Choroid plexus epithelial cell (primary cell): ENCODE measurements at regions not wholly inside any gene's neighbourhood (a gene's known extent, or its start where the extent isn't known, plus 50 kb on each side); places are given as distances from the start of the nearest gene placed in this dataset.

ENCODE experiments used
- DNase-seq: peaks from one replicate; pipeline ENCODE4 v3.0.0-alpha.2; 2010; ENCODE audit warnings: low read depth
- H3K4me3 ChIP-seq: 2 replicates; pipeline ENCODE4 v1.5.1; 2011; ENCODE audit warnings: low read depth, mild to moderate bottlenecking, control low read depth, low read length, moderate library complexity
- TF ChIP-seq, protein P1 (sequence below): conservative IDR thresholded peaks from 2 replicates; pipeline ENCODE4 v1.5.1; 2011; ENCODE audit warnings: low read depth, mild to moderate bottlenecking, control low read depth, inconsistent platforms, low read length, moderate library complexity

DNA sequence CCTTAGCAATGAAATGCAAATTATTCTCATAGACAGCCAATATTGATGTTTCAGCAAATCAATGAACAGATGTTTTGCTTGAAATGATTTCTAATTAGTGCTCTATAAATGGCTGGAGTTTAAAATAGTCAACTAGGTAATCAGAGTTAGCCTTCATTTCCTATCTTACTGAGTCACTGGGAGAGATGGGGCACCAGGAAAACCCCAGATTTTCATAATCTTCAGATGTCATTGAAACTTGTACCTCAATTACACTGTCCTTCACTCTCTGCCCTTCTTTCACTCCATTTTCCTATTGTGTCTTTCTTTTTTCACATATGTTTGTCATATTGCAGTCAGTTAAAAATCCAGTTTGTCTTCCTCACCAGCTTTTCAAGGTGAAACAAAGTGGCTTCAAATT lies 92.7 kb downstream of the C12orf75 start:
- no peak for DNase-seq
- no peak overlapping the region for H3K4me3 ChIP-seq
- TF ChIP-seq, protein P1, sequence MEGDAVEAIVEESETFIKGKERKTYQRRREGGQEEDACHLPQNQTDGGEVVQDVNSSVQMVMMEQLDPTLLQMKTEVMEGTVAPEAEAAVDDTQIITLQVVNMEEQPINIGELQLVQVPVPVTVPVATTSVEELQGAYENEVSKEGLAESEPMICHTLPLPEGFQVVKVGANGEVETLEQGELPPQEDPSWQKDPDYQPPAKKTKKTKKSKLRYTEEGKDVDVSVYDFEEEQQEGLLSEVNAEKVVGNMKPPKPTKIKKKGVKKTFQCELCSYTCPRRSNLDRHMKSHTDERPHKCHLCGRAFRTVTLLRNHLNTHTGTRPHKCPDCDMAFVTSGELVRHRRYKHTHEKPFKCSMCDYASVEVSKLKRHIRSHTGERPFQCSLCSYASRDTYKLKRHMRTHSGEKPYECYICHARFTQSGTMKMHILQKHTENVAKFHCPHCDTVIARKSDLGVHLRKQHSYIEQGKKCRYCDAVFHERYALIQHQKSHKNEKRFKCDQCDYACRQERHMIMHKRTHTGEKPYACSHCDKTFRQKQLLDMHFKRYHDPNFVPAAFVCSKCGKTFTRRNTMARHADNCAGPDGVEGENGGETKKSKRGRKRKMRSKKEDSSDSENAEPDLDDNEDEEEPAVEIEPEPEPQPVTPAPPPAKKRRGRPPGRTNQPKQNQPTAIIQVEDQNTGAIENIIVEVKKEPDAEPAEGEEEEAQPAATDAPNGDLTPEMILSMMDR, result no peak

DNA sequence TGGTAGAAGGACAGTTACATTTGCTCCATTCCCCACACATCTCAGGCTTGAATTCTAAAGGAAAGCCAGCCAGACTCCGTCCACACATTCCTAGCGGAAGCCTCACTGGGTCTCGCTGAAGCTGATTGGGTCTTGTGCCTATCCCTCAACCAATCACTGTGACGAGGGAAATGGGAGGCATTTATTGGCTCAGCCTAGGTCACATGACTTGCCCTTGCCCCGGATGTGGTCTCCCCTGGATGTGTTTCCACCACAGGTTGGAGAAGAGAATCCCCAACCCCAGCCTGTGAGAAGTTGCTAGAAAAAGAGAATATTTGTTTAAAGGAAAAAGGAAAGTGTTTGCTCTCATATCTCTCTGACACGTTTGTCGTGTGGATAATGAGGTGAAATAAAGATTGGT lies 93.4 kb downstream of the C12orf75 start:
- DNase-seq, result no peak
- TF ChIP-seq, protein P1, result no peak
- no peak overlapping the region for H3K4me3 ChIP-seq

DNA sequence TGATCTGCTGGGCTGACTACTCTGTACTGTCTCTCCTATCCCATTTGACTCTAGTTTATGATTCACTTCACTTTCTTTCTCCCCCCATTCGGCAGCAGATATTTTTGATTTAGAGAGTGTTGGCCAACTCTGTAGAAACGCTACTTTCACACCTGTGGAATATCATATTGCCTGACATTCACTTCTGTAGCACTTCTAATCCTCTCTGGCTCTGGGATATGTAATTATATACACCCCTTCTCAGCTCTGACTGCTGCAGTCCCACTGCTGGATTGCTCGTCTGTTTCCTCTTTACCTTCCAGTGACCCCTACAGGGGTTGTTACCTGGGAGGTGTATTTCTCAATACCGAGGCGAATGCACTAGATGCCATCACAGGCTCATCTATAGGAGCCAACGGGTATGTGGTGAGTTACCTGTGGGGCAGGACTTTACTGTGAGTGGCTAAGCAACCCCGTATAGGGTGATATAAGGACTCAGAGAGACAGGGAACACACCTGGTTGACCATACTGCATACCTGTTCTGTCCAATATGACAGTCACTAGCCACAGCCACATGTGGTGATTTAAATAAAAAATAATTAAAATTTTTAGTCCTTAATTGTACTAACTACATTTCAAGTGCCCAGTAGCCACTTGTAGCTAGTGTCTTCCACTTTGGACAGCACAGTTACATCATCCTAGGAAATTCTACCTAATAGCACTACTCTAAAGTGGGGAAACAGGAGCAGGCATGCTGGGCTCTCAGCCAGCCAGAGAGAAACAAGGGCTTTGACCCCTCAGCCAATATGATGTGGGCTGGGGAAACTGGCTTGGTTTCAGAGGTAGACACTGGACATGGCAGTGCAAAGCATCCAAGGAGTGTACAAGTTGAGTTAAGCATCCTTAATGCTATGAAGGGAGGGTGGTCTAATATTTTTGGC lies 95.0 kb downstream of the C12orf75 start:
- DNase-seq, result no peak
- H3K4me3 ChIP-seq, result no peak overlapping the region
- TF ChIP-seq, protein P1, result no peak

DNA sequence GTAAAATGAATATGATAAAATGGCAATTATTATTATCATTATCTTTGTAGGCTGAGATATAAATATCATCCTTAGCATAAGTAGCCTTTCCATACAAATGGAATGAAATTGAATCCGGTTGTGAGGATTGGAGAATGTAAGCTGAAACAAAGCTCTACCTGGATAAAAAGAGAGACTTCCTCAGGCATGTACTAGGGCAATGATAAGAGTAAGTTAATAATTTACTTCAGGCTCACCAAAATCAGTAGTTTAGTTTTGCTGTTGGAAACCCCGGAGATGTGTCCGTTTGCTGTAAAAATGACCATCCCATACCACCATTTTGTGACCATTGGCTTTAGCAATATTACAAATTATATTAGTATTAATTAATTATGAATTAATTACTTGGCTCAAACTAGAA lies 96.3 kb downstream of the C12orf75 start:
- no peak overlapping the region for H3K4me3 ChIP-seq
- no peak for DNase-seq
- TF ChIP-seq, protein P1, result no peak

DNA sequence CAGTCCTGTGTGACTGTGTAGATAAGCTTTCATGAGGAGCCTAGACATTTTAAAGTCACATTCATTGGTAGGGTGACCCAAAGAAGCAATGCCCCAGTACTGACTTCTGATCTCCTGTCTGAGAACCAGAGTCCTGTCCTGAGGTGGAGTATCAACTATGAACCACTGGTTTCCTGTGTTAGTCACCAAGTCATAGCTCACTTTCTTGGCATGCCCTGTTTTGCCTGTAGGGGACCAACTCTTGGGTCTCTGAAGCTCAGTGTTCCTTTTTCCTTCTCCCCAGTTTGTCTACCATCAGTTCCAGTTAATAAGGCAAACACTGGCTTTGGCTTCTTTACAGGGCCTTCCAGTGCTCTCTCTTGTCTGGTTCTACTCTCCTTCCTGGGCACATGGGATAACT lies 97.4 kb downstream of the C12orf75 start:
- no peak overlapping the region for H3K4me3 ChIP-seq
- DNase-seq, result peak; percentile 38
- TF ChIP-seq, protein P1, result peak; percentile 35

DNA sequence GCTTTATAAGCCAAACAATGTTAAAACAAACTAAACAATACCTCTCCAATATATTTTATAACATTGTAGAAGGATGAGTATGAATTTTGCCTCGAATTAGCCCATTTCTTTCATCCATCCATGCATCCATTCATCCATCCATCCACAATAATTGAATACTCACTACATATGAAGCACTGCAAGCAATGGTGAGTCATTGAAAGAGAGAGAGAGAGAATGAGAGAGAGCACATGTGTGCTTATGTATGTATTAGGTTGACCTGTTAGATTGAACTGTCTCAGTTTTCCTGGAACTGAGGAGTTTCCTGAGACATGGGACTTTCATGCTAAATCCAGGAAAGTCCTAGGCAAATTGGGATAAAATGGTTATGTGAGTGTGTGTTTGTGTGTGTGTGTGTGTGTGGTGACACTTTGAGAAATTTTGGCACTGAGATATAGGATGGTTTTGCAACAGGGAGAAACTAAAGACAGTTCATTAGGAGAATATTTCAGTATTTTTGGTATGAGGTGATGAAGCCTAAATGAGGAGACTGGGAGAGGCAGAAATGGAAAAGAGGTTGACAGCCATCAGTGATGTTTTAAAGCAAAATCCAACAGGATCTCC lies 98.4 kb downstream of the C12orf75 start:
- no peak for DNase-seq
- TF ChIP-seq, protein P1, result no peak
- H3K4me3 ChIP-seq, result no peak overlapping the region
